WTC11 (cell line): ENCODE measurements at regions not wholly inside any gene's neighbourhood (a gene's known extent, or its start where the extent isn't known, plus 50 kb on each side); places are given as distances from the start of the nearest gene placed in this dataset.

Experiments used
- ATAC-seq: fragments of 200-7000 bp; cut with Tn5 transposase; 2 replicates; pipeline ENCODE4 v1.10.0; 2021; ENCODE audit warnings: mild to moderate bottlenecking, moderate library complexity
- CTCF ChIA-PET: fragments of 300-600 bp; sonication (Branson Sonifier 250); formaldehyde crosslinking; loops from one replicate; lab custom pipeline; 2021; ENCODE audit warnings: antibody characterized with exemption; lab: Charles Lee
- POLR2A ChIA-PET: fragments of 350-600 bp; sonication (Branson Sonifier 250); formaldehyde crosslinking; loops from one replicate; lab custom pipeline; 2021; ENCODE audit warnings: antibody characterized with exemption; lab: Charles Lee
- DNase-seq: peaks from one replicate; pipeline ENCODE4 v3.0.0; 2021; ENCODE audit warnings: low spot score
- H3K27ac Mint-ChIP-seq: 2 replicates; pipeline ENCODE4 v1.8.0; 2021; ENCODE audit warnings: mixed read lengths
- H3K27me3 Mint-ChIP-seq: 2 replicates; pipeline ENCODE4 v1.8.0; 2021; ENCODE audit warnings: low read depth, mild to moderate bottlenecking, moderate library complexity, mixed read lengths
- H3K36me3 Mint-ChIP-seq: 2 replicates; pipeline ENCODE4 v1.8.0; 2021; ENCODE audit warnings: mixed read lengths
- H3K4me1 Mint-ChIP-seq: 2 replicates; pipeline ENCODE4 v1.8.0; 2022; ENCODE audit warnings: mixed read lengths
- H3K4me3 Mint-ChIP-seq: 2 replicates; pipeline ENCODE4 v1.8.0; 2021; ENCODE audit warnings: mild to moderate bottlenecking, moderate library complexity, mixed read lengths
- H3K9me3 Mint-ChIP-seq: 2 replicates; pipeline ENCODE4 v1.8.0; 2021; ENCODE audit warnings: mixed read lengths
- EMX1 ChIP-seq: fragments of 250-450 bp; sonication (Bioruptor Pico); IDR thresholded peaks from 2 replicates; pipeline ENCODE4 v1.8.0; 2021; ENCODE audit warnings: mild to moderate bottlenecking
- FOXJ3 ChIP-seq: sonication (generic); formaldehyde crosslinking; IDR thresholded peaks from 2 replicates; pipeline ENCODE4 v1.9.0; 2021; ENCODE audit warnings: missing genetic modification reagents, mild to moderate bottlenecking, borderline replicate concordance
- GRHL2 ChIP-seq: fragments of 250-450 bp; sonication (Bioruptor Pico); IDR thresholded peaks from 2 replicates; pipeline ENCODE4 v1.8.0; 2022; ENCODE audit warnings: mild to moderate bottlenecking, moderate library complexity; ENCODE audit not compliant: insufficient replicate concordance, severe bottlenecking
- JAZF1 ChIP-seq: fragments of 250-450 bp; sonication (Bioruptor Pico); IDR thresholded peaks from 2 replicates; pipeline ENCODE4 v1.9.0; 2021; ENCODE audit warnings: moderate library complexity, mild to moderate bottlenecking, inconsistent platforms
- JUN ChIP-seq: sonication (generic); formaldehyde crosslinking; IDR thresholded peaks from 2 replicates; pipeline ENCODE4 v1.8.0; 2023; ENCODE audit warnings: mild to moderate bottlenecking, missing genetic modification reagents
- TCF7 ChIP-seq: sonication (generic); formaldehyde crosslinking; IDR thresholded peaks from 2 replicates; pipeline ENCODE4 v1.8.0; 2022; ENCODE audit warnings: mild to moderate bottlenecking, low read depth, missing genetic modification reagents, moderate library complexity
- TEAD4 ChIP-seq: sonication (generic); formaldehyde crosslinking; IDR thresholded peaks from 2 replicates; pipeline ENCODE4 v1.8.0; 2022; ENCODE audit warnings: mild to moderate bottlenecking, missing genetic modification reagents
- ZNF138 ChIP-seq: sonication (generic); formaldehyde crosslinking; conservative IDR thresholded peaks from 2 replicates; pipeline ENCODE4 v1.8.1; 2022; ENCODE audit warnings: mild to moderate bottlenecking, moderate library complexity, missing genetic modification reagents
- TF ChIP-seq, protein P1 (sequence below): sonication (generic); formaldehyde crosslinking; IDR thresholded peaks from 2 replicates; pipeline ENCODE4 v1.8.1; 2022; ENCODE audit warnings: mild to moderate bottlenecking, moderate library complexity, missing genetic modification reagents
- TF ChIP-seq, protein P2 (sequence below): sonication (generic); formaldehyde crosslinking; IDR thresholded peaks from 2 replicates; pipeline ENCODE4 v1.8.1; 2023; ENCODE audit warnings: mild to moderate bottlenecking, missing genetic modification reagents, moderate library complexity
- TF ChIP-seq, protein P3 (sequence below): sonication (generic); formaldehyde crosslinking; IDR thresholded peaks from 2 replicates; pipeline ENCODE4 v1.8.1; 2022; ENCODE audit warnings: low read depth, mild to moderate bottlenecking, moderate library complexity, missing genetic modification reagents, borderline replicate concordance
- TF ChIP-seq, protein P4 (sequence below): sonication (generic); formaldehyde crosslinking; IDR thresholded peaks from 2 replicates; pipeline ENCODE4 v1.8.1; 2023; ENCODE audit warnings: mild to moderate bottlenecking, missing genetic modification reagents, moderate library complexity
- TF ChIP-seq, protein P5 (sequence below): sonication (generic); formaldehyde crosslinking; IDR thresholded peaks from 2 replicates; pipeline ENCODE4 v1.8.0; 2022; ENCODE audit warnings: missing genetic modification reagents

DNA sequence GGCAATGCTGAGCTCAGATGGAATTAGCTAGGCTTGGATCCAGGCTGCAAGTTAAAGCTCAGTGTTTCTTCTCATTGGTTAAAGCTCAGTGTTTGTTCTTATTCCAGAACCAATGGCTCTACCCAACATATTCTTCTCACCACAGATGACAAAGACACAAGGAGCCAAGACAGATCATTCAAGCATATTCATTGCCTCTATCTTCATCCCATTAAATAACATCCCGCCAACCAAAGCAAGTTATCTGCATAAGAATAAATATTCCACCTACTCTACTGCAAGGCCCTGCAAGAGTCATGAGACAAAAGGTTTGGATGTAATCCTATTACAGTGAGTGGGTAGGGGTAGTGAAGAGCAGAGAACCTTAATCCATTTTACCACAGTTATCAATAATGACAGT, 766.5 kb downstream of the C4orf33 start (continued):
- TF ChIP-seq FOXJ3: no peak
- TF ChIP-seq, protein P1, sequence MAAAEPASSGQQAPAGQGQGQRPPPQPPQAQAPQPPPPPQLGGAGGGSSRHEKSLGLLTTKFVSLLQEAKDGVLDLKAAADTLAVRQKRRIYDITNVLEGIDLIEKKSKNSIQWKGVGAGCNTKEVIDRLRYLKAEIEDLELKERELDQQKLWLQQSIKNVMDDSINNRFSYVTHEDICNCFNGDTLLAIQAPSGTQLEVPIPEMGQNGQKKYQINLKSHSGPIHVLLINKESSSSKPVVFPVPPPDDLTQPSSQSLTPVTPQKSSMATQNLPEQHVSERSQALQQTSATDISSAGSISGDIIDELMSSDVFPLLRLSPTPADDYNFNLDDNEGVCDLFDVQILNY (CRISPR knock-in tag): no peak
- no peak for TF ChIP-seq ZNF138
- no peak for TF ChIP-seq JUN (CRISPR knock-in tag)
- no peak for TF ChIP-seq TEAD4 (CRISPR knock-in tag)
- no peak for TF ChIP-seq GRHL2 (CRISPR knock-in tag)

DNA sequence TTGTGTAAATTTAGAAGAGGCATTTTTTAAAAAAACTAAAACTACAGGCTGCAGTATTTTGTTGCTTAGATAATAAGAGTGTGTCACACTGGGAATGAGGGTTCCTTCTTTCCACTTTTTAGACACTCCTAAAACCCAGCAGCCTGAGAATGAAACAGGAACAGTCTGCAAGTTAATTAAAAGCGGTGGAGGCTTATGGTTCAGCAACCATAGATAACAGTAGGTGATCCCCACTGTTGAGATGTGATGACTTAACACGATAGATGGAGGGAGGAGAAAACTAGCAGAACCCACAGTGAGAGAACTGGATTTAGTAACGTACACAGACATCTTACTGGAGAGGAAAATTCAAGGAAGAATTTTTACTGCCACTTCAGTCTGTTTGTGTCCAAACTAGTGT, 767.3 kb downstream of the C4orf33 start:
- TF ChIP-seq, protein P2, sequence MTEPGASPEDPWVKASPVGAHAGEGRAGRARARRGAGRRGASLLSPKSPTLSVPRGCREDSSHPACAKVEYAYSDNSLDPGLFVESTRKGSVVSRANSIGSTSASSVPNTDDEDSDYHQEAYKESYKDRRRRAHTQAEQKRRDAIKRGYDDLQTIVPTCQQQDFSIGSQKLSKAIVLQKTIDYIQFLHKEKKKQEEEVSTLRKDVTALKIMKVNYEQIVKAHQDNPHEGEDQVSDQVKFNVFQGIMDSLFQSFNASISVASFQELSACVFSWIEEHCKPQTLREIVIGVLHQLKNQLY (CRISPR knock-in tag): no peak
- TF ChIP-seq TCF7 (CRISPR knock-in tag) (no peak), JAZF1 (CRISPR knock-in tag) (no peak), EMX1 (CRISPR knock-in tag) (no peak)
- TF ChIP-seq, all 79 proteins: peak for 0
- Mint-ChIP-seq H3K27ac (no peak overlapping the region), H3K9me3 (peaks cover 3% of the 10 kb centered on the region; the same call in 1 of the 2 replicates), H3K27me3 (no peaks in the 10 kb centered on the region), H3K36me3 (peaks cover 2% of the 10 kb centered on the region; the same call in 1 of the 2 replicates), H3K4me1 (peaks cover 21% of the 10 kb centered on the region), H3K4me3 (no peak overlapping the region)
- DNase-seq (no peak), ATAC-seq (0 out of 2 replicates have a peak, but pooled peaks have one; percentile 18)
- CTCF ChIA-PET: no interaction called here
- POLR2A ChIA-PET: no interaction called here

DNA sequence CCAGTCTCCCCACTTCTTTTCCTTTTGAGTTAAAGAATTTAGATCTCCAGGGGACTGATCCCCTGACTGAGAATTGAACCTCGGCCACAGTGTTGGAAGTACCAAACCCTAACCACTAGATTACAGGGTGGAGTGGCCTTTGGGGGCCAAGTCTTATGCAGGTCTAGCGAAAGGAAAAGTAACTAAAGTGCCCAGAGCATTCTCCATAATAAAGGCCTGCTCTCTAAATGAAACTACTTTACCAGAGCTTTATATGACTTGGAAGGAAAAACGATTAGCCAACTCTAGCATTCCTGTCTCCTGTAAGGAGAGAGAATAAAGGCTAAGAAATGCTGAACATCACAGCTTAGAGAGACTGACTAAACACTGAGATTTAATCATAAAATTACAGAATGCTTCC, 788.0 kb downstream of the C4orf33 start:
- H3K9me3 Mint-ChIP-seq: peaks cover 25% of the 10 kb centered on the region
- no peaks in the 10 kb centered on the region for H3K27me3 Mint-ChIP-seq
- POLR2A ChIA-PET: no interaction called here
- DNase-seq (no peak), ATAC-seq (peak; percentile 78)
- H3K27ac Mint-ChIP-seq: peak overlapping the region; percentile 43; the same call in 1 of the 2 replicates
- TF ChIP-seq, protein P3, sequence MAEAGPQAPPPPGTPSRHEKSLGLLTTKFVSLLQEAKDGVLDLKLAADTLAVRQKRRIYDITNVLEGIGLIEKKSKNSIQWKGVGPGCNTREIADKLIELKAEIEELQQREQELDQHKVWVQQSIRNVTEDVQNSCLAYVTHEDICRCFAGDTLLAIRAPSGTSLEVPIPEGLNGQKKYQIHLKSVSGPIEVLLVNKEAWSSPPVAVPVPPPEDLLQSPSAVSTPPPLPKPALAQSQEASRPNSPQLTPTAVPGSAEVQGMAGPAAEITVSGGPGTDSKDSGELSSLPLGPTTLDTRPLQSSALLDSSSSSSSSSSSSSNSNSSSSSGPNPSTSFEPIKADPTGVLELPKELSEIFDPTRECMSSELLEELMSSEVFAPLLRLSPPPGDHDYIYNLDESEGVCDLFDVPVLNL: no peak
- TF ChIP-seq, protein P4, sequence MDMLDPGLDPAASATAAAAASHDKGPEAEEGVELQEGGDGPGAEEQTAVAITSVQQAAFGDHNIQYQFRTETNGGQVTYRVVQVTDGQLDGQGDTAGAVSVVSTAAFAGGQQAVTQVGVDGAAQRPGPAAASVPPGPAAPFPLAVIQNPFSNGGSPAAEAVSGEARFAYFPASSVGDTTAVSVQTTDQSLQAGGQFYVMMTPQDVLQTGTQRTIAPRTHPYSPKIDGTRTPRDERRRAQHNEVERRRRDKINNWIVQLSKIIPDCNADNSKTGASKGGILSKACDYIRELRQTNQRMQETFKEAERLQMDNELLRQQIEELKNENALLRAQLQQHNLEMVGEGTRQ (CRISPR knock-in tag): no peak
- no peak overlapping the region for H3K4me3 Mint-ChIP-seq
- H3K36me3 Mint-ChIP-seq: peaks cover 3% of the 10 kb centered on the region
- H3K4me1 Mint-ChIP-seq: peaks cover 10% of the 10 kb centered on the region
- CTCF ChIA-PET: no interaction called here

DNA sequence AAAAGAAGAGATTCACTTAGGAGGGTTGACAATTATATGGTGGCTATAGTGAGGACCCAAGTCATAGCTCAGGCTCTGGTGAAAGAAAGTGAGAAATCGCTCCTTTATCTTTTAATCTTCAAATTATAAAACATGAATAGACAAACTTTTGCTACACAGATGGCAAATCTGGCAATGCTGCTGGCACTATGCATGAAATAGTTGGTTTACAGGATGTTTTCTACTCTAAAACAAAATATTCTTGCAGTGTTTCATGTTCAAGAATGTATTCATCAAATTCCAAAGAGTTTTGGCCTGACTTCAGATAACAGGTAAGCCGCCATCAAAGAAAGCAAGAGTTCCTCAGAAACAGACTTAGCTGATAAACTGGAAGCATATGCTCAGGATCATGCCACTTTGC, 801.2 kb downstream of the C4orf33 start:
- Mint-ChIP-seq H3K4me3 (no peak overlapping the region), H3K27me3 (no peaks in the 10 kb centered on the region; the same call in none of the 2 replicates), H3K9me3 (peaks cover 49% of the 10 kb centered on the region), H3K27ac (no peak overlapping the region), H3K4me1 (no peaks in the 10 kb centered on the region), H3K36me3 (peaks cover 24% of the 10 kb centered on the region)
- DNase-seq (no peak), ATAC-seq (no peak)
- POLR2A ChIA-PET: no interaction called here
- CTCF ChIA-PET: no interaction called here
- TF ChIP-seq TCF7 (CRISPR knock-in tag): no peak
- TF ChIP-seq, protein P5, sequence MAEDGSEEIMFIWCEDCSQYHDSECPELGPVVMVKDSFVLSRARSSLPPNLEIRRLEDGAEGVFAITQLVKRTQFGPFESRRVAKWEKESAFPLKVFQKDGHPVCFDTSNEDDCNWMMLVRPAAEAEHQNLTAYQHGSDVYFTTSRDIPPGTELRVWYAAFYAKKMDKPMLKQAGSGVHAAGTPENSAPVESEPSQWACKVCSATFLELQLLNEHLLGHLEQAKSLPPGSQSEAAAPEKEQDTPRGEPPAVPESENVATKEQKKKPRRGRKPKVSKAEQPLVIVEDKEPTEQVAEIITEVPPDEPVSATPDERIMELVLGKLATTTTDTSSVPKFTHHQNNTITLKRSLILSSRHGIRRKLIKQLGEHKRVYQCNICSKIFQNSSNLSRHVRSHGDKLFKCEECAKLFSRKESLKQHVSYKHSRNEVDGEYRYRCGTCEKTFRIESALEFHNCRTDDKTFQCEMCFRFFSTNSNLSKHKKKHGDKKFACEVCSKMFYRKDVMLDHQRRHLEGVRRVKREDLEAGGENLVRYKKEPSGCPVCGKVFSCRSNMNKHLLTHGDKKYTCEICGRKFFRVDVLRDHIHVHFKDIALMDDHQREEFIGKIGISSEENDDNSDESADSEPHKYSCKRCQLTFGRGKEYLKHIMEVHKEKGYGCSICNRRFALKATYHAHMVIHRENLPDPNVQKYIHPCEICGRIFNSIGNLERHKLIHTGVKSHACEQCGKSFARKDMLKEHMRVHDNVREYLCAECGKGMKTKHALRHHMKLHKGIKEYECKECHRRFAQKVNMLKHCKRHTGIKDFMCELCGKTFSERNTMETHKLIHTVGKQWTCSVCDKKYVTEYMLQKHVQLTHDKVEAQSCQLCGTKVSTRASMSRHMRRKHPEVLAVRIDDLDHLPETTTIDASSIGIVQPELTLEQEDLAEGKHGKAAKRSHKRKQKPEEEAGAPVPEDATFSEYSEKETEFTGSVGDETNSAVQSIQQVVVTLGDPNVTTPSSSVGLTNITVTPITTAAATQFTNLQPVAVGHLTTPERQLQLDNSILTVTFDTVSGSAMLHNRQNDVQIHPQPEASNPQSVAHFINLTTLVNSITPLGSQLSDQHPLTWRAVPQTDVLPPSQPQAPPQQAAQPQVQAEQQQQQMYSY: no peak
